SU-DHL-6 (cell line): ENCODE measurements at regions not wholly inside any gene's neighbourhood (a gene's known extent, or its start where the extent isn't known, plus 50 kb on each side); places are given as distances from the start of the nearest gene placed in this dataset.

ENCODE experiments used
- CTCF ChIP-seq: fragments of 200-600 bp; sonication (generic); IDR thresholded peaks from one replicate; pipeline ENCODE4 v1.5.1; 2017; ENCODE audit warnings: antibody characterized with exemption, mild to moderate bottlenecking, low read length, moderate library complexity; ENCODE audit not compliant: insufficient read depth, poor library complexity, severe bottlenecking
- EZH2phosphoT487 ChIP-seq: fragments of 200-600 bp; sonication (generic), shearing (Covaris generic); conservative IDR thresholded peaks from 2 replicates; pipeline ENCODE4 v1.6.1; 2018; ENCODE audit warnings: mild to moderate bottlenecking, antibody characterized with exemption, low read length, moderate library complexity, mixed read lengths

- TF ChIP-seq EZH2phosphoT487 = no peak
- TF ChIP-seq CTCF = no peak
These were observed 247.5 kb upstream of the SLITRK3 start for GRCh38 chr3:165443664-165444063.
